ENCODE measurements at regions not wholly inside any gene's neighbourhood (a gene's known extent, or its start where the extent isn't known, plus 50 kb on each side); places are given as distances from the start of the nearest gene placed in this dataset.

GRCh38 chr15:81843226-81843625 lies 202.6 kb downstream of the MEX3B start:
- H3K14ac ChIP-seq (ENCODE audit: low read length), result no peak overlapping the region
- WGBS (ENCODE audit: extremely low coverage, insufficient coverage, insufficient read length), result no CpG with 5 or more reads among the region's 5 CpGs

GRCh38 chr15:81839387-81839786 lies 206.4 kb downstream of the MEX3B start:
- Histone ChIP-seq H3K36me3 (ENCODE audit: control insufficient read depth in 1 of 2, insufficient read depth in 2 of 2, low read length in 2 of 2) (no peaks in the 10 kb centered on the region), H3K27me3 (ENCODE audit: insufficient read depth, low read length) (no peaks in the 10 kb centered on the region), H3K79me1 (ENCODE audit: low read length) (no peaks in the 10 kb centered on the region), H4K91ac (ENCODE audit: low read depth, low read length) (no peak overlapping the region), H3K4me1 (ENCODE audit: control insufficient read depth in 1 of 2, insufficient read depth in 2 of 2, low read length in 2 of 2) (no peaks in the 10 kb centered on the region), H4K12ac (ENCODE audit: low read depth, low read length) (no peak overlapping the region), H2AFZ (ENCODE audit: insufficient read depth, low read length, poor library complexity) (no peak overlapping the region), H3K9ac (ENCODE audit: low read length) (no peak overlapping the region), H3K18ac (ENCODE audit: low read length) (no peak overlapping the region), H4K8ac (ENCODE audit: low read depth, low read length) (no peak overlapping the region), H3K14ac (ENCODE audit: low read length) (no peak overlapping the region), H2BK12ac (ENCODE audit: low read length) (no peak overlapping the region), H2BK5ac (ENCODE audit: low read depth, low read length, poor library complexity) (no peak overlapping the region), H2AK5ac (ENCODE audit: low read length) (no peak overlapping the region), H3K9me3 (ENCODE audit: insufficient read depth, low read depth, low read length) (no peaks in the 10 kb centered on the region), H3K4ac (ENCODE audit: low read depth, low read length) (no peak overlapping the region), H2BK120ac (ENCODE audit: insufficient read depth, low read length, poor library complexity) (no peak overlapping the region), H3K79me2 (ENCODE audit: control insufficient read depth, insufficient read depth, low read length, poor library complexity) (no peaks in the 10 kb centered on the region), H3K4me3 (ENCODE audit: low read depth, low read length) (no peak overlapping the region), H3K4me2 (ENCODE audit: low read length) (no peak overlapping the region), H3K23ac (ENCODE audit: low read length) (no peak overlapping the region), H3K27ac (ENCODE audit: low read depth, low read length) (no peak overlapping the region)
- WGBS (ENCODE audit: extremely low coverage, insufficient coverage, insufficient read length), result no CpG with 5 or more reads among the region's 2 CpGs
- DNase-seq, result no peak

More at GRCh38 chr15:81843226-81843625, 202.6 kb downstream of the MEX3B start:
- Histone ChIP-seq H3K18ac (ENCODE audit: low read length) (no peak overlapping the region), H3K23ac (ENCODE audit: low read length) (no peak overlapping the region), H3K9me3 (ENCODE audit: insufficient read depth, low read depth, low read length) (no peaks in the 10 kb centered on the region), H2BK5ac (ENCODE audit: low read depth, low read length, poor library complexity) (no peak overlapping the region), H2AK5ac (ENCODE audit: low read length) (no peak overlapping the region), H3K4me2 (ENCODE audit: low read length) (no peak overlapping the region), H2AFZ (ENCODE audit: insufficient read depth, low read length, poor library complexity) (no peak overlapping the region), H2BK120ac (ENCODE audit: insufficient read depth, low read length, poor library complexity) (no peak overlapping the region), H2BK12ac (ENCODE audit: low read length) (no peak overlapping the region), H3K79me2 (ENCODE audit: control insufficient read depth, insufficient read depth, low read length, poor library complexity) (no peaks in the 10 kb centered on the region), H3K4me1 (ENCODE audit: control insufficient read depth in 1 of 2, insufficient read depth in 2 of 2, low read length in 2 of 2) (no peaks in the 10 kb centered on the region), H3K27ac (ENCODE audit: low read depth, low read length) (no peak overlapping the region), H4K8ac (ENCODE audit: low read depth, low read length) (no peak overlapping the region), H3K36me3 (ENCODE audit: control insufficient read depth in 1 of 2, insufficient read depth in 2 of 2, low read length in 2 of 2) (no peaks in the 10 kb centered on the region), H3K9ac (ENCODE audit: low read length) (no peak overlapping the region), H3K4me3 (ENCODE audit: low read depth, low read length) (no peak overlapping the region), H3K79me1 (ENCODE audit: low read length) (no peaks in the 10 kb centered on the region), H4K12ac (ENCODE audit: low read depth, low read length) (no peak overlapping the region), H3K4ac (ENCODE audit: low read depth, low read length) (no peak overlapping the region), H4K91ac (ENCODE audit: low read depth, low read length) (no peak overlapping the region), H3K27me3 (ENCODE audit: insufficient read depth, low read length) (no peaks in the 10 kb centered on the region)
- no peak for DNase-seq

- H3K79me1 ChIP-seq (ENCODE audit: low read length), result no peaks in the 10 kb centered on the region
- H2BK12ac ChIP-seq (ENCODE audit: low read length), result no peak overlapping the region
- H3K9me3 ChIP-seq (ENCODE audit: insufficient read depth, low read depth, low read length), result no peaks in the 10 kb centered on the region
- no peak overlapping the region for H2AK5ac ChIP-seq (ENCODE audit: low read length)
- no peak overlapping the region for H4K91ac ChIP-seq (ENCODE audit: low read depth, low read length)
- H3K4me2 ChIP-seq (ENCODE audit: low read length), result no peak overlapping the region
- H3K27ac ChIP-seq (ENCODE audit: low read depth, low read length), result no peak overlapping the region
- no peak overlapping the region for H3K18ac ChIP-seq (ENCODE audit: low read length)
- no peak overlapping the region for H2AFZ ChIP-seq (ENCODE audit: insufficient read depth, low read length, poor library complexity)
- no peak overlapping the region for H2BK120ac ChIP-seq (ENCODE audit: insufficient read depth, low read length, poor library complexity)
- no peaks in the 10 kb centered on the region for H3K36me3 ChIP-seq (ENCODE audit: control insufficient read depth in 1 of 2, insufficient read depth in 2 of 2, low read length in 2 of 2)
- H3K4ac ChIP-seq (ENCODE audit: low read depth, low read length), result no peak overlapping the region
- no peak overlapping the region for H3K23ac ChIP-seq (ENCODE audit: low read length)
- no peak overlapping the region for H3K4me3 ChIP-seq (ENCODE audit: low read depth, low read length)
- no peak overlapping the region for H4K12ac ChIP-seq (ENCODE audit: low read depth, low read length)
- H3K4me1 ChIP-seq (ENCODE audit: control insufficient read depth in 1 of 2, insufficient read depth in 2 of 2, low read length in 2 of 2), result no peaks in the 10 kb centered on the region
- H2BK5ac ChIP-seq (ENCODE audit: low read depth, low read length, poor library complexity), result no peak overlapping the region
- no peak overlapping the region for H4K8ac ChIP-seq (ENCODE audit: low read depth, low read length)
- no peaks in the 10 kb centered on the region for H3K79me2 ChIP-seq (ENCODE audit: control insufficient read depth, insufficient read depth, low read length, poor library complexity)
- H3K9ac ChIP-seq (ENCODE audit: low read length), result no peak overlapping the region
- no peak overlapping the region for H3K14ac ChIP-seq (ENCODE audit: low read length)
- DNase-seq, result no peak
- H3K27me3 ChIP-seq (ENCODE audit: insufficient read depth, low read length), result no peaks in the 10 kb centered on the region
- WGBS (ENCODE audit: extremely low coverage, insufficient coverage, insufficient read length), result no CpG with 5 or more reads among the region's 1 CpG
Measured at GRCh38 chr15:81835731-81836130, 210.1 kb downstream of the MEX3B start.

- no peak overlapping the region for H4K8ac ChIP-seq (ENCODE audit: low read depth, low read length)
- no peak overlapping the region for H4K12ac ChIP-seq (ENCODE audit: low read depth, low read length)
- H4K91ac ChIP-seq (ENCODE audit: low read depth, low read length), result no peak overlapping the region
- H3K36me3 ChIP-seq (ENCODE audit: control insufficient read depth in 1 of 2, insufficient read depth in 2 of 2, low read length in 2 of 2), result no peaks in the 10 kb centered on the region
- H3K4me1 ChIP-seq (ENCODE audit: control insufficient read depth in 1 of 2, insufficient read depth in 2 of 2, low read length in 2 of 2), result no peaks in the 10 kb centered on the region
- no peak overlapping the region for H3K14ac ChIP-seq (ENCODE audit: low read length)
- no peak overlapping the region for H3K9ac ChIP-seq (ENCODE audit: low read length)
- no peaks in the 10 kb centered on the region for H3K79me1 ChIP-seq (ENCODE audit: low read length)
- H3K79me2 ChIP-seq (ENCODE audit: control insufficient read depth, insufficient read depth, low read length, poor library complexity), result no peaks in the 10 kb centered on the region
- no peak for DNase-seq
- H2BK120ac ChIP-seq (ENCODE audit: insufficient read depth, low read length, poor library complexity), result no peak overlapping the region
- no peak overlapping the region for H3K4ac ChIP-seq (ENCODE audit: low read depth, low read length)
- no peak overlapping the region for H2BK5ac ChIP-seq (ENCODE audit: low read depth, low read length, poor library complexity)
- H3K4me2 ChIP-seq (ENCODE audit: low read length), result no peak overlapping the region
- no peak overlapping the region for H3K18ac ChIP-seq (ENCODE audit: low read length)
- H3K27me3 ChIP-seq (ENCODE audit: insufficient read depth, low read length), result no peaks in the 10 kb centered on the region
- H3K9me3 ChIP-seq (ENCODE audit: insufficient read depth, low read depth, low read length), result no peaks in the 10 kb centered on the region
- no peak overlapping the region for H2BK12ac ChIP-seq (ENCODE audit: low read length)
- H3K27ac ChIP-seq (ENCODE audit: low read depth, low read length), result no peak overlapping the region
- no peak overlapping the region for H3K4me3 ChIP-seq (ENCODE audit: low read depth, low read length)
- H3K23ac ChIP-seq (ENCODE audit: low read length), result no peak overlapping the region
- no CpG with 5 or more reads among the region's 1 CpG for WGBS (ENCODE audit: extremely low coverage, insufficient coverage, insufficient read length)
- no peak overlapping the region for H2AFZ ChIP-seq (ENCODE audit: insufficient read depth, low read length, poor library complexity)
- H2AK5ac ChIP-seq (ENCODE audit: low read length), result no peak overlapping the region
Measured at GRCh38 chr15:81830520-81830919, 215.3 kb downstream of the MEX3B start.
